HEK293 (cell line): ENCODE measurements at regions not wholly inside any gene's neighbourhood (a gene's known extent, or its start where the extent isn't known, plus 50 kb on each side); places are given as distances from the start of the nearest gene placed in this dataset.

ENCODE experiments used
- CTCF ChIP-seq: fragments of 450-650 bp; formaldehyde crosslinking; IDR thresholded peaks from 2 replicates; pipeline ENCODE4 v1.5.1; 2016; ENCODE audit warnings: missing biosample characterization, missing genetic modification characterization
- KLF10 ChIP-seq: fragments of 450-650 bp; IDR thresholded peaks from 2 replicates; pipeline ENCODE4 v1.5.1; 2018; ENCODE audit warnings: missing biosample characterization, mild to moderate bottlenecking, missing genetic modification characterization
- RBAK ChIP-seq: fragments of 450-650 bp; formaldehyde crosslinking; IDR thresholded peaks from 2 replicates; pipeline ENCODE4 v1.5.1; 2016; ENCODE audit warnings: missing biosample characterization, missing genetic modification characterization
- ZNF274 ChIP-seq, 2 experiments: fragments of 200-500 bp in 1 of 2; fragments of 450-650 bp in 1 of 2; sonication (Bioruptor generic) in 1 of 2; formaldehyde crosslinking in 1 of 2; IDR thresholded peaks; 2 replicates each; pipeline versions ENCODE4 v1.5.1 to v1.6.1; 2014 to 2016; ENCODE audit warnings: borderline replicate concordance in 1 of 2, inconsistent platforms in 1 of 2, low read length in 1 of 2, missing biosample characterization in 1 of 2, missing genetic modification characterization in 1 of 2
- TF ChIP-seq, protein P1 (sequence below): fragments of 450-650 bp; formaldehyde crosslinking; IDR thresholded peaks from 2 replicates; pipeline ENCODE4 v1.5.1; 2017; ENCODE audit warnings: missing biosample characterization, mild to moderate bottlenecking, missing genetic modification characterization, moderate library complexity

DNA sequence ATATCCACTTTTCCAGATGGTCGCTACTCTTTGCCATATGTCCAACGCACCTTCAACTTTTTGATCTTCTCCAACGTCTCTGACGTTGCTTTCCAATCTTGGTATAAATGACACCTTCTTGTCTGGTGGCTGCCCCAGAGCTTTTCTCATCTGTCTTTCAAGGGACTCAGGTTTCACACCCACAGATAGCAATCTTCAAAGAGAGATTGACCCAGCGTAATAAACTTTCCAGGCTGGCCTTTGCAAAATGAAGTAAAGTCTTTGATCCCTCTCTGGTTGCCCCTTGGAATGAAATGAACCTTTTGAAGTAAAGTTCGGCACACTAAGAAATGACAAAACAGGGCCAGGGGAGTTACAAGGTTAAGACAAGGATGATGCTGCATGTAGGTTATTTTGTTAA lies 138.4 kb upstream of the BDNF start:
- TF ChIP-seq, protein P1, sequence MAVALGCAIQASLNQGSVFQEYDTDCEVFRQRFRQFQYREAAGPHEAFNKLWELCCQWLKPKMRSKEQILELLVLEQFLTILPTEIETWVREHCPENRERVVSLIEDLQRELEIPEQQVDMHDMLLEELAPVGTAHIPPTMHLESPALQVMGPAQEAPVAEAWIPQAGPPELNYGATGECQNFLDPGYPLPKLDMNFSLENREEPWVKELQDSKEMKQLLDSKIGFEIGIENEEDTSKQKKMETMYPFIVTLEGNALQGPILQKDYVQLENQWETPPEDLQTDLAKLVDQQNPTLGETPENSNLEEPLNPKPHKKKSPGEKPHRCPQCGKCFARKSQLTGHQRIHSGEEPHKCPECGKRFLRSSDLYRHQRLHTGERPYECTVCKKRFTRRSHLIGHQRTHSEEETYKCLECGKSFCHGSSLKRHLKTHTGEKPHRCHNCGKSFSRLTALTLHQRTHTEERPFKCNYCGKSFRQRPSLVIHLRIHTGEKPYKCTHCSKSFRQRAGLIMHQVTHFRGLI (tag by site-specific recombination) = no peak
- TF ChIP-seq CTCF (tag by site-specific recombination) (no peak), KLF10 (no peak), RBAK (tag by site-specific recombination) (no peak), ZNF274 (IDR thresholded peaks at IDR 0.05; ENCODE audit: low read length) (no peak), ZNF274 (tag by site-specific recombination; IDR thresholded peaks at IDR 0.05; ENCODE audit: borderline replicate concordance) (no peak)
